Brain pericyte (primary cell): ENCODE measurements at regions not wholly inside any gene's neighbourhood (a gene's known extent, or its start where the extent isn't known, plus 50 kb on each side); places are given as distances from the start of the nearest gene placed in this dataset.

Experiments used
- DNase-seq: peaks from one replicate; pipeline ENCODE4 v3.0.0-alpha.2; 2012; ENCODE audit warnings: low read depth, low spot score

GRCh38 chr21:39056636-39057035, 126.6 kb downstream of the PSMG1 start:
- DNase-seq = no peak

DNA sequence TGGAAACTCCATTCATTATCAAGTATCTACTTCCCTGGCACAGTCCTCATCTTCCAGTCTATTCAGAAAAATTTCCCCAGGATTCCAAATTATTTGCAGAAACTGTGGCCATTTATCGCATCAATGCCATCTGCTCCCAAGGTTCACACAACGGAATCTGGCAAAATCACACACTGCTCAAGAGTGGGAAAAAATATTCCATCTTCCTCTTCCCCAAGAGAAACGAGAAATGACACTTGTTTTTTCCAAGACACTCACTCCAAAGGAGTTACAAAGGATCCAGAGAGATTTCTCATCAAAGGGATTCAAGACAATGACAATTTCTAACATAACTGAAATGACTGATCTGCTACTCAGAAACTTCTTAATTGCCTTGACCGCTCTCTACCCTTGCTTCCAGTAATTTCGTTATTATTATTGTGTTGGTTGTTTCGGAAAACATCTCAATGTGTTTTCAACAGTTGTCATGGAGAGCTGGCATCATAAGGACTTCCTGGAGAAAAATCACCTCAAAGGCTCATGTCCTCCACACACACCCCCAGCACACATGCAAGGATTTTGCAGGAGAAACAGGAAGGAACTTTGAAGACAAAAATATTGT, 128.0 kb downstream of the PSMG1 start:
- no peak for DNase-seq

DNA sequence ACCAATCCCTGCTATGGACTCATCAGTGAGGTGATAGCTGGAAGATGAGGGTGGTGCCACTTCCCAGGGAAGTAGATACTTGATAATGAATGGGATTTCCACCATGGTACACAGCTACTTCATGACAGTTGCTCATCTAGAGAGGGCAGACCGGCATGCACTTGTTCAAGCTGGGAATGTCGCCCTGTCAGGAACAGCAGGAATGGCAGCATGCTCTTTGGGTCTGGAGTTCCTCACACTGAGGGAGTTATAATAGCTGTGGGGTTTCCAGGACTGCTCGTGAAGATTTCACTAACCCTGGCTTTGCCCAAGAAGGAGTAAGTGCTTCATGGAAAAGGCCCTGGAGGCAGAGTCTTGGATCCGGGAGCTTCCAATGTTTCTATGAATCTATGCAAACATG, 129.2 kb downstream of the PSMG1 start:
- DNase-seq = no peak

DNA sequence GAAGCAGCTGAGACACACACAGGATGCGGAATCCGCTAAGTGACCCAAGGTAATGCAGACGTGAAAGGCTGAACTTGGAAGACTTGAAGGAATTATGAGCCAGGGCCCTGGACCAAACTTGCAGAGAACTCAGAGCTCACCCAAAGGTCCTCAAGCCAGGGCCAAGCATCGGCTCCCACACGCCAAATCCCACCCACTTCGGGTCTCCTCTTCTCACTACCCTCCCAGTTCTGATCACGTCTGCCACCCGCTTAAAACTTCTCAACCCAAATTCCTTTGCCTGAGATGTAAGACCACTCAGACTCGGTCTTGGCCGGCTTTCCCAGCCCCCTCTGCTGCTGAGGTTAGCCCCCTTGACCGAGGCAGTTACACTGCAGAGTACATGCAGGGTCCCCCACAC, 130.1 kb downstream of the PSMG1 start:
- DNase-seq = no peak

- DNase-seq = no peak
Observed at GRCh38 chr21:39052718-39053117, 130.5 kb downstream of the PSMG1 start.

- no peak for DNase-seq
Observed at GRCh38 chr21:39051588-39051949, 131.7 kb downstream of the PSMG1 start.

- no peak for DNase-seq
Observed at GRCh38 chr21:39050841-39051587, 132.2 kb downstream of the PSMG1 start.

DNA sequence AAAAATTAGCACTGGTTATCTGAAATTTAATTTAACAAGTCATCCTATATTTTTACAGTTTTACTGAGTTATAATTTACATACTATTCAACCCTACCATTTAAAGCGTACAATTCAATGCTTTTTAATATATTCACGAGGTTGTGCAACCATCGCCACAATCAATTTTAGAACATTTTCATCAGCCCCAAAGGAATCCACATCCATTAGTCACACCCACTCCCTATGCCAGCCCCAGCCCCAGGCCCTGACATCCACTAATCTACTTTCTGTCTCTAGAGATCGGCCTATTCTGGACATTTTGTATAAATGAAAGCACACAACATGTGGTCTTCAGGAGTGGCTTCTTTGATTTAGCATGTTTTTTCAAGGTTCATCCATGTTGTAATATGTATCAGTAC, 134.7 kb downstream of the PSMG1 start:
- no peak for DNase-seq

DNA sequence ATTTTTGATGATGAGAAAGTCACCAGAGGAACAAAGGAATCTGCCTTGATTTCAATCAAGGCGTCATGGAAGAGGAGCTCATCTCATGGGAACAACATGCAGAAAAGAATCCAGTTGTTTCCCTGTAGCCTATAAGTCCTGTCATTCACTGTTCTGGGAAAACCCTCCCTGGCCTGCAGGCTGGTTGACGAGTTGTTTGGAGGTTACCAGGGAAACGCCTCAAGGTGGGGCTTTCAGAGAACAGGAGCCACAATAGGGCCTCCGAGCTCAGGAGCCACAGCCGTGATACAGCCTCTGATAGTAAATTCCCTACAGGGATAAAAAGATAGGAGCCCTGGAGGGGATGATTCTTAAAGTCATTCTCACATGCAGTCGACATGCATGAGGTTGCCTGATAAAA, 135.2 kb downstream of the PSMG1 start:
- DNase-seq = no peak

GRCh38 chr21:39047046-39047445, 136.2 kb downstream of the PSMG1 start:
- no peak for DNase-seq

DNA sequence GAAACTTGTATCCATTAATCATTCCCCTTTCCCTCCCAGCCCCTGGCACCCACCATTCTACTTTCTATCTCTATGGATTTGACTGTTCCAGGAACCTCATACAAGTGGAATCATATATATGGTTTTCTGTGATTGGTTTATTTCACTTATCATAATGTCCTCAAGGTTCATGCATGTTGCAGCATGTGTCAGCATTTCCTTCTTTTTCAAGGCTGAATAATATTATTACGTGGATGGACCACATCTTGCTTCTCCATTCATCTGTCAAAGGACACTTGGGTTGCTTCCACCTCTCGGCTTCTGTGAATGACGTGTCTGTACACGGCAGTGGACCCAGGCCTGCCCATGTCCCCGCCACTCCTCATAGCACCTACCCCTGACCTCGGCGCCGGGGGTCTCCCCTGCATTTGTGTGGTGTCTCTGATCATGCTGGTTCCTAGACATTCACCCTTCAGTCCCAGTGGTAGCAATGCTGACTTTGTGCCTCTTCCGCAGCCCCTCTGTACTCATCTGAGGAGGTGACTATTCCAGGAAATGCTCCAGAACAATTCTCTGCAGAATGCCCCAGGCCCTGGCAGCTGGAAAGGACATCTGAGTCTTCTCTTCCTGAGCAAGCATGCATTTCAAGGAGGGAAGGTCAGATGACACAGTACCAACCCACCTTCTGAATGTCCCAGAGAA, 136.9 kb downstream of the PSMG1 start:
- no peak for DNase-seq

- no peak for DNase-seq
Observed at GRCh38 chr21:39041816-39042215, 141.4 kb downstream of the PSMG1 start.

GRCh38 chr21:39040494-39041110, 142.6 kb downstream of the PSMG1 start:
- no peak for DNase-seq

GRCh38 chr21:39037807-39038405, 145.3 kb downstream of the PSMG1 start:
- DNase-seq = no peak

DNA sequence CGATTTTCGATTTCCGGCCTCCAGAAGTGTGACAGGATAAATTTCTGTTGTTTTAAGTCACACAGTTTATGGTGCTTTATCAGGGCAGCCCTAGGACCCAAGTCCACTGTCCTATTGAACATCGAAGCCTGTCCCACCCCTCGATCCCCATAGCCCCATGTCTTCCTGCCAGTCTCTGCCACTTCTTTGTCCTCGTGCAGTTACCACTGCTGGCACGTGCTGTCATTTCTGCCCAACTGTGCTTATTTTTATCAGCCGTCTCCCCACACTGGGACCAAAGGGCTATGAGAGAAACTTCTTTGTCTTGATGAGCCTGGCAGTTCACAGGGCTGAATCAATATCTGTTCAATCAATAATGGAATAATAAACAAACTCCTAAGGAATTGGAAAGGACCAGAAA, 146.7 kb downstream of the PSMG1 start:
- DNase-seq = no peak

DNA sequence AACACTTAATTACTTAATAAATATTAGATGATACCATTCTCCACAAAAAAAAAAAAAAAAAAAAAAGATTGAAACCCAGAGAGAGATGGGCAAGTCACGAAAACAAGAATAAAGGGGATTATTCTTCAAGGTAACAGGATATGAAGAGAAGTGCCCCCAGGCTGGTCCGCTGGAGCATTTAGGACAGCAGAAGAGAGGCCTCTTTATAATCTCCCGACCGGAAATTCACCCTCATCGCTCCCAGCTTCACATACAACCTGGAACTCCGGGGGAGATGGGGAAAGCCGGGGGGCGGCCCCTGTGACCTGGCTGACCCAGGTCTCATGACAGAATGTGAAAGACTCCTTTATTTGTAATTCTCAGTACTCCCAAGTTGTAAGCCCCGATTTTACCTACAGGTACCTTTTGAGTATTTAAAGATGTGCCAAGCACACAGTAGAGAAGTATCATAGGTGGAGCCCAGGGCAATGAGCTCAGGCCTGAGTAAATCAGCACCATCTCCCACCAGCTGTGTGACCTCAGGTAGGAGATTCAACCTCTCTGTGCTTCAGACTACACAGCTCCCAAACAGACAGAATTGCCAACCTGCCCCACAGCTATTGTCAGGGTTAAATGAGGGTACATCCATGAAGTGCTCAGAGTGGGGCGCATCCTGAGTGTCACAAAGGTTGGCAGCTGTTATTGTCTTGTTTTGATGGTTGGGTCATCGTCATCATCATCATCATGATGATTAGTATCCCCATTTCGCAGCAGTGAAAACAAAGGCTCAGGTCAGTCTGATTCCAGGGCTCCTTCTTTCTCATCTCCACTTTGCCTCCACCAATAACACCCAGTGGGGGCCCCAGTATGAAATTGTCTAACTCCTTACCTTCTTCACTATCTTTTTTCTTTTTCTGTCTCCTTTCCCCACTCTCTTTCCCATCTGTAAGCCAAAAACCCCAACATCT, 148.4 kb downstream of the PSMG1 start:
- no peak for DNase-seq

- DNase-seq = peak; percentile 39
Observed at GRCh38 chr21:39033878-39034589, 149.2 kb downstream of the PSMG1 start.

GRCh38 chr21:39029900-39030884, 153.1 kb downstream of the PSMG1 start:
- no peak for DNase-seq

DNA sequence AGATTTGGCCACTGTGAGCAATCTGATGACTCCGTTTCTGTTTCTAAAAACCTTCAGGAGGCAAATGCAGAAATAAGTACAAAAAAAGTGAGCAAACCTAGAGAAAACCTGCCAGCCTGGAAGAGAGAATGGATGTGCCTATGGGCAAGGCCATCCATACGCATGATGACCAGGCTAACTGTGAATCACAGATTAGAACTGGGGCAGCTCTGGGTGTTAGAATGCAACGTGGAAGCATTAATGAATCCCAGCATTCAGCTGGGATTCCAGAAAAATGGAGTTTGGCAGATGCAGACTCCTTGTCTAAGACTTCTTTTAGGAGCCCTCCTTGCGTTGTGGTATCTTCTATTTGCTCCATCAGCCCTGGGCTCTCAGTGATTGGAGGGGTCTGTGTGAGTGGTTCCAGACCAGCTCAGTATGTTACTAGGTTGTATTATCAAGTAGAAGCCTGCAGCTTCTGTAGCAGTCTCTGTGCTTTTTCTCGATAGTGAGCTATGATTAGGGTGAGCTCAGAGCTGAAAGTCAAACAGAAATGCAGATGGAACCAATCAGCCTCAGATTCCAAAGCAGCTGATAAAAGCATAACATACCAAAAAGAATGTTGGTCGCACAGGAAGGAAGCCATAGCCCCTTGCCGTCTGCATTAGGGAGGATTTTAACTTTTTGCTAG, 154.0 kb downstream of the PSMG1 start:
- DNase-seq = no peak
